ENCODE measurements at regions not wholly inside any gene's neighbourhood (a gene's known extent, or its start where the extent isn't known, plus 50 kb on each side); places are given as distances from the start of the nearest gene placed in this dataset.

GRCh38 chr11:23405350-23405937 is 545.2 kb upstream of the CCDC179 start:
- H3K4me3 ChIP-seq (ENCODE audit: low read depth, low read length), result no peak overlapping the region
- TF ChIP-seq, protein P1, sequence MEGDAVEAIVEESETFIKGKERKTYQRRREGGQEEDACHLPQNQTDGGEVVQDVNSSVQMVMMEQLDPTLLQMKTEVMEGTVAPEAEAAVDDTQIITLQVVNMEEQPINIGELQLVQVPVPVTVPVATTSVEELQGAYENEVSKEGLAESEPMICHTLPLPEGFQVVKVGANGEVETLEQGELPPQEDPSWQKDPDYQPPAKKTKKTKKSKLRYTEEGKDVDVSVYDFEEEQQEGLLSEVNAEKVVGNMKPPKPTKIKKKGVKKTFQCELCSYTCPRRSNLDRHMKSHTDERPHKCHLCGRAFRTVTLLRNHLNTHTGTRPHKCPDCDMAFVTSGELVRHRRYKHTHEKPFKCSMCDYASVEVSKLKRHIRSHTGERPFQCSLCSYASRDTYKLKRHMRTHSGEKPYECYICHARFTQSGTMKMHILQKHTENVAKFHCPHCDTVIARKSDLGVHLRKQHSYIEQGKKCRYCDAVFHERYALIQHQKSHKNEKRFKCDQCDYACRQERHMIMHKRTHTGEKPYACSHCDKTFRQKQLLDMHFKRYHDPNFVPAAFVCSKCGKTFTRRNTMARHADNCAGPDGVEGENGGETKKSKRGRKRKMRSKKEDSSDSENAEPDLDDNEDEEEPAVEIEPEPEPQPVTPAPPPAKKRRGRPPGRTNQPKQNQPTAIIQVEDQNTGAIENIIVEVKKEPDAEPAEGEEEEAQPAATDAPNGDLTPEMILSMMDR (IDR thresholded peaks at IDR 0.05; ENCODE audit: insufficient read depth, low read length), result no peak
- DNase-seq (ENCODE audit: low read depth), result no peak

DNA sequence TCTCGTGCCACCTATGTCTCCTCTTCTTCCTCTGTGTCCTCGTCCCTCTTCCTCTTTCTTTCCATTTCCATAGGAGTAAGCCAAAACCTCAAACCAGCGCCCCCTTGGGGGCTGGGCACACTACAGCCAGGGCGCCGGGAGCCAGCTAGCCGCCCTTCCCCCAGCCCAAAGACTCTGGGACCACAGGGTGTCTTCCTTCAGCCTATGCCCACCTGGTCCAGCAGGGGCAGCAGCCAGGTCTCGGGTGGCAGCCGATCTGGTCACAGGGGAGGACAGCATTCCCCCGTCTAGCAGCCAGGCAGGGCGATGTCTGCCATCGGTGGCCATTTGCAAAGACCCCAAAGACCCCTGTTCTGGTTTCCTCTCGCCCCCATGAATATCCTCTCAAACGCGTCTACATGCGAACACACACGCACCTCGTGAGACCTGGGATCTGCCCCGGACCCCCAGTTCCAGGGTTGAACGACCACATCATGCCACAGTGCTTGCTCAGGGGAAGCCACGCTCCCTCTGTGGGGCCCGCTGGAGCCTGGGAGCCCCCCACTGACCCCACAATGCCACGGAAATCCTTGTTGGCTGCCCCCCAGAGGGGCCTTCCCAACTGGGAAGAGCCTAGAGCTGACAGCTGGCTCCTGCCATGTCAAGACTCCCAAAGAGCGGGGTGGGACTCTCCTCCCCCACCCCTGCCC is 546.0 kb upstream of the CCDC179 start:
- H3K4me3 ChIP-seq (ENCODE audit: low read depth, low read length), result no peak overlapping the region
- TF ChIP-seq, protein P1 (IDR thresholded peaks at IDR 0.05; ENCODE audit: insufficient read depth, low read length), result no peak
- no peak for DNase-seq (ENCODE audit: low read depth)

- TF ChIP-seq, protein P1 (IDR thresholded peaks at IDR 0.05; ENCODE audit: insufficient read depth, low read length), result no peak
- no peak for DNase-seq (ENCODE audit: low read depth)
- H3K4me3 ChIP-seq (ENCODE audit: low read depth, low read length), result no peak overlapping the region
These were observed 552.8 kb upstream of the CCDC179 start for GRCh38 chr11:23413057-23413456.

DNA sequence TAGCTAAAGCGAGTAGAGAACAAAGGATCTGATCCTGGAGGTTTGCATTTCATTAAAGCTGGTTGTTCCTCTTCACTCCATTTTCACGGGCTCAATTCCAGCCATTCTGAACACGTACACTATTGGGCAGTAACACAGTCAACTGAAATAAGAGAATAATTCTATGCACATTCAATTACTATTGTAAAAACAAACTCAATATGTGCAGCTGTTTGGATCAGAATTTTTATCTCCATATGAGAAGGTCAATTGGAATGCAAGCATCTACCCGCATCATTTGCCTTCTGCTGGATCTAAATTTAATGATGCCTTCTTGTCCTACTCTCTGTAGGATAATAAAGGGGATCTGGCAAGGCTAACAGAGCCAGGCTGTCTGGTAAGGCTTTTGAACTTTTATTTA is 562.8 kb upstream of the CCDC179 start:
- H3K4me3 ChIP-seq (ENCODE audit: low read depth, low read length), result no peak overlapping the region
- TF ChIP-seq, protein P1 (IDR thresholded peaks at IDR 0.05; ENCODE audit: insufficient read depth, low read length), result no peak
- no peak for DNase-seq (ENCODE audit: low read depth)

- no peak overlapping the region for H3K4me3 ChIP-seq (ENCODE audit: low read depth, low read length)
- TF ChIP-seq, protein P1 (IDR thresholded peaks at IDR 0.05; ENCODE audit: insufficient read depth, low read length), result no peak
- DNase-seq (ENCODE audit: low read depth), result no peak
These were observed 563.4 kb upstream of the CCDC179 start for GRCh38 chr11:23423656-23424055.

DNA sequence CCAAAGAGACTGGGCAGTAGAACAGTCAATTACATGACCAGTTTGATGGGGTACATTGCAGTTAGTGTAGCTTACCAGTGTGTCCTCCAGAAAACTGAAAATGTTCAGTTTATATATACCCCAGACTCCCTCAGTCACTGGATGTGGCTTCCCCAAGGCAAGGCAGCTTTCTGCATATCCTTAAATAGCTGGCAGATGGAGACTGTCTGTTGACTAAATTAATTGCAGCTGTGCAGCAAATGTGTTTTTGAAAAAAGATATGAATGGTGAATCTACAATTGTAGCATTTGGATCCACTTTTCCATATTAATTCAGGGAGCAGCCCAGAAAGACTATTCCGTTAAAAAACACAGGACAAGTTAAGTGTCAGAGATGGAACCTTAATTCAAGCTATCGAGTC is 565.1 kb upstream of the CCDC179 start:
- no peak overlapping the region for H3K4me3 ChIP-seq (ENCODE audit: low read depth, low read length)
- TF ChIP-seq, protein P1 (IDR thresholded peaks at IDR 0.05; ENCODE audit: insufficient read depth, low read length), result no peak
- DNase-seq (ENCODE audit: low read depth), result no peak

All from fibroblast of the aortic adventitia (primary cell).